H1 (cell line): ENCODE measurements at regions not wholly inside any gene's neighbourhood (a gene's known extent, or its start where the extent isn't known, plus 50 kb on each side); places are given as distances from the start of the nearest gene placed in this dataset.

ENCODE experiments used
- SRF ChIP-seq: IDR thresholded peaks from 2 replicates; pipeline ENCODE4 v1.6.1; 2011; ENCODE audit warnings: mild to moderate bottlenecking, low read depth, low read length, moderate library complexity
- TF ChIP-seq, protein P1 (sequence below): IDR thresholded peaks from 2 replicates; pipeline ENCODE4 v1.6.1; 2012; ENCODE audit warnings: low read length, inconsistent platforms

DNA sequence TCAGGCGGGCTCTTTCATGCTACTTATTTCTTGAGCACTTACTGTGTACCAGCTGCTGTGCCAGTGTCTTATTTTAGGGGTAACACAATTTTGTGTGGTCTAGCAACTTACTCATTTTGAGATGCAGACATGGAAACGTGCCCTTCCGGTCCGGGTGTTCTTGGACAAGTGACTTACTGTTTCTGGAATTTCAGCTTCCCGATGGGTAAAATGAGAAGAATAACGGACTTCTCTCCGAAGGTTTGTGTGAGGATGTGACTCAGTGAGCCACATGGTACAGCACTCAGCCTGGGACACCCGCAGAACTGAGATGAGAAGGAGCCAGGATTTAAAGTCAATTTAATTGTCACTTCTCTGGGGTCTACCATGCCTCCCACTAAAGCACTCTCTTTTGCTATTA is 114.5 kb upstream of the SYT13 start (continued):
- TF ChIP-seq, protein P1, sequence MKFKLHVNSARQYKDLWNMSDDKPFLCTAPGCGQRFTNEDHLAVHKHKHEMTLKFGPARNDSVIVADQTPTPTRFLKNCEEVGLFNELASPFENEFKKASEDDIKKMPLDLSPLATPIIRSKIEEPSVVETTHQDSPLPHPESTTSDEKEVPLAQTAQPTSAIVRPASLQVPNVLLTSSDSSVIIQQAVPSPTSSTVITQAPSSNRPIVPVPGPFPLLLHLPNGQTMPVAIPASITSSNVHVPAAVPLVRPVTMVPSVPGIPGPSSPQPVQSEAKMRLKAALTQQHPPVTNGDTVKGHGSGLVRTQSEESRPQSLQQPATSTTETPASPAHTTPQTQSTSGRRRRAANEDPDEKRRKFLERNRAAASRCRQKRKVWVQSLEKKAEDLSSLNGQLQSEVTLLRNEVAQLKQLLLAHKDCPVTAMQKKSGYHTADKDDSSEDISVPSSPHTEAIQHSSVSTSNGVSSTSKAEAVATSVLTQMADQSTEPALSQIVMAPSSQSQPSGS, result no peak
- no peak for TF ChIP-seq SRF
